ENCODE measurements at regions not wholly inside any gene's neighbourhood (a gene's known extent, or its start where the extent isn't known, plus 50 kb on each side); places are given as distances from the start of the nearest gene placed in this dataset.

GRCh38 chr4:126369076-126369475 lies 1054.3 kb downstream of the FAT4 start:
- DNase-seq (ENCODE audit: low spot score), result no peak
- H3K27ac ChIP-seq, result no peak overlapping the region
- POLR2A ChIA-PET (ENCODE audit: low non-redundant PET), result no interaction called here
- CTCF ChIA-PET, result no interaction called here
- TF ChIP-seq, protein P1, sequence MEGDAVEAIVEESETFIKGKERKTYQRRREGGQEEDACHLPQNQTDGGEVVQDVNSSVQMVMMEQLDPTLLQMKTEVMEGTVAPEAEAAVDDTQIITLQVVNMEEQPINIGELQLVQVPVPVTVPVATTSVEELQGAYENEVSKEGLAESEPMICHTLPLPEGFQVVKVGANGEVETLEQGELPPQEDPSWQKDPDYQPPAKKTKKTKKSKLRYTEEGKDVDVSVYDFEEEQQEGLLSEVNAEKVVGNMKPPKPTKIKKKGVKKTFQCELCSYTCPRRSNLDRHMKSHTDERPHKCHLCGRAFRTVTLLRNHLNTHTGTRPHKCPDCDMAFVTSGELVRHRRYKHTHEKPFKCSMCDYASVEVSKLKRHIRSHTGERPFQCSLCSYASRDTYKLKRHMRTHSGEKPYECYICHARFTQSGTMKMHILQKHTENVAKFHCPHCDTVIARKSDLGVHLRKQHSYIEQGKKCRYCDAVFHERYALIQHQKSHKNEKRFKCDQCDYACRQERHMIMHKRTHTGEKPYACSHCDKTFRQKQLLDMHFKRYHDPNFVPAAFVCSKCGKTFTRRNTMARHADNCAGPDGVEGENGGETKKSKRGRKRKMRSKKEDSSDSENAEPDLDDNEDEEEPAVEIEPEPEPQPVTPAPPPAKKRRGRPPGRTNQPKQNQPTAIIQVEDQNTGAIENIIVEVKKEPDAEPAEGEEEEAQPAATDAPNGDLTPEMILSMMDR (conservative IDR thresholded peaks at IDR 0.05; ENCODE audit: low read depth), result no peak

DNA sequence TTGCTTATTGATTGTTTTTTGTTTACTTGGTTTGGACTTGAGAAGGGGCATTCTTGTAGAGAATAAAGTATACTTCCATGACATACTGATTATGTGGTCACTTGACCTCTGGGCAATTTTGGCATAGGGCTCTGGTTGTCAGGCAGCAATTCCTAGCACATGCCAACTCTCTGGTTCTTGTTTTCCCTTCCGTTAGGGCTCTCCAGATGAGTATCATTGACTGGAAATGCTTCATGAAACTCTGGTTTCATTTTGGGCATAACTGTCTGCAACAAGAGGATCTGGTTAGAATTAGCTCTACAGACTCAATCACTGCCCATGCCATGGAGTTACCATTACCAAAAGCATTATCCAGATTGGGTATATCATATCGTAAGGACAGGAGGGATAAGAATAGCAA lies 1057.9 kb downstream of the FAT4 start:
- ChIA-PET POLR2A (ENCODE audit: low non-redundant PET) (no interaction called here), CTCF (no interaction called here)
- DNase-seq (ENCODE audit: low spot score), result no peak
- no peak overlapping the region for H3K27ac ChIP-seq
- TF ChIP-seq, protein P1 (conservative IDR thresholded peaks at IDR 0.05; ENCODE audit: low read depth), result no peak

GRCh38 chr4:126375462-126376054 lies 1060.8 kb downstream of the FAT4 start:
- TF ChIP-seq, protein P1 (conservative IDR thresholded peaks at IDR 0.05; ENCODE audit: low read depth), result no peak
- POLR2A ChIA-PET (ENCODE audit: low non-redundant PET), result no interaction called here
- CTCF ChIA-PET, result interaction anchor here (0.5 kb wide), 1 partner anchor 66 kb away, joined by 3 read pairs; no protein-coding TSS in a partner anchor
- no peak overlapping the region for H3K27ac ChIP-seq
- no peak for DNase-seq (ENCODE audit: low spot score)

DNA sequence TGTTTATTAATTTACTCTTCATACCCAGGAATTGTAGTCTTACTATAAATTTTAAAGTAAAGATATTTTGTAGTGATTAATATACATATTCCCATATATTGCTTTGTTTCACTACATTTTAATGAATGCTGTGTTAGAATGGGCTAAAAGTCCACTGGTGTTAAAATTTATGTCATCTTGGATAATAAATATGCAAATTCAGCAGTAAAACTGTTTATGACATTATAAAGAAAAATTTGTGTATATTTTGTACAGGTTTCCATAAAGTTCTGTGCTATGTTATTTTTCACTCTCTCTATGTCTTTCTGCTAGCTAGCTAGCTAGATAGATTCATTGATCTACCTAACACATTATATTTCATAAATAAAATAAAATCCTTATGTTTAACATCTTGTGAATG lies 1071.2 kb downstream of the FAT4 start:
- H3K27ac ChIP-seq, result no peak overlapping the region
- POLR2A ChIA-PET (ENCODE audit: low non-redundant PET), result no interaction called here
- CTCF ChIA-PET, result no interaction called here
- TF ChIP-seq, protein P1 (conservative IDR thresholded peaks at IDR 0.05; ENCODE audit: low read depth), result no peak
- no peak for DNase-seq (ENCODE audit: low spot score)

DNA sequence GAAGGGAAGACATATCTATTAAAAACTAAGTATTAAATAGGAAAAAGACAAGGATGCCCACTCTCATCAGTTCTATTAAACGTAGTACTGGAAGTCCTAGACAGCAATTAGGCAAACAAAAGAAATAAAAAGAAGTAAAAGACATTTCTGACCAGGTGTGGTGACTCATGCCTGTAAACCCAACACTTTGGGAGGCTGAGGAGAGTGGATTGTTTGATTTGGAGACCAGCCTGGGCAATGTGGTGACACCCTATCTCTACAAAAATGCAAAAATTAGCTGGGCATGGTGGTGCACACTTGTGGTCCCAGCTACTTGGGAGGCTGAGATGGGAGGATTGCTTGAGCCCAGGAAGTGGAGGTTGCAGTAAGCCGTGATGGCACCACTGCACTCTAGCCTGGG lies 1071.8 kb downstream of the FAT4 start:
- CTCF ChIA-PET, result no interaction called here
- H3K27ac ChIP-seq, result no peak overlapping the region
- POLR2A ChIA-PET (ENCODE audit: low non-redundant PET), result no interaction called here
- DNase-seq (ENCODE audit: low spot score), result no peak
- TF ChIP-seq, protein P1 (conservative IDR thresholded peaks at IDR 0.05; ENCODE audit: low read depth), result no peak

DNA sequence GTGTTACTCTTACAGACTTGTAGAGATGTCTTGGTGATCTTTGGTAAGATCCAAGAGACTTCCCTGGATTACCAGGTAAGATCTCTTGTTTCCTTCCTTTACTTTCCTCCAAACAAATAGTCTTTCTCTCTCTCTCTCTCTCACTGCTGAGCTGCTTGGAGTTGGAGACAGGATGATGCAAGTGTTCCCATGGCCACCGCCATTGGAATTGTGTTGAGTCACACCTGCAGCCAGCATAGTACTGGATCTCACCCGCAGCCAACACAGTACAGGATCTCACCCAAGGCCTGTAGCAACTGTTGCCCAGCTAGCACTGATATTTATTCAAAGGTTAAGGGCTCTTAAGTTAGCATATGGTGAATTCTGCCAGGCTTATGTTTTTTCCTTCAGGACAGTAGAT lies 1080.9 kb downstream of the FAT4 start:
- ChIA-PET POLR2A (ENCODE audit: low non-redundant PET) (no interaction called here), CTCF (interaction anchor here (0.6 kb wide), 1 partner anchor 12 kb away, joined by 3 read pairs; no protein-coding TSS in a partner anchor)
- DNase-seq (ENCODE audit: low spot score), result no peak
- TF ChIP-seq, protein P1 (conservative IDR thresholded peaks at IDR 0.05; ENCODE audit: low read depth), result no peak
- no peak overlapping the region for H3K27ac ChIP-seq

Data from RWPE1 (cell line).